NT2/D1 (cell line): ENCODE measurements at regions not wholly inside any gene's neighbourhood (a gene's known extent, or its start where the extent isn't known, plus 50 kb on each side); places are given as distances from the start of the nearest gene placed in this dataset.

ENCODE experiments used
- DNase-seq: peaks from one replicate; pipeline ENCODE4 v3.0.0-alpha.2; 2011; ENCODE audit warnings: low read depth, low spot score
- H3K27me3 ChIP-seq: 2 replicates; pipeline ENCODE4 v1.6.0; 2011; ENCODE audit warnings: mild to moderate bottlenecking; ENCODE audit not compliant: insufficient read length, insufficient read depth
- H3K36me3 ChIP-seq: 2 replicates; pipeline ENCODE4 v1.6.1; 2011; ENCODE audit warnings: mild to moderate bottlenecking, low read length, mixed read lengths; ENCODE audit not compliant: insufficient read depth, insufficient read length
- H3K4me1 ChIP-seq: 2 replicates; pipeline ENCODE4 v1.5.1; 2011; ENCODE audit not compliant: insufficient read depth, insufficient read length
- H3K4me3 ChIP-seq: 2 replicates; pipeline ENCODE4 v1.5.1; 2011; ENCODE audit warnings: low read depth; ENCODE audit not compliant: insufficient read length
- H3K9ac ChIP-seq: 2 replicates; pipeline ENCODE4 v1.6.0; 2011; ENCODE audit warnings: low read depth; ENCODE audit not compliant: insufficient read length
- H3K9me3 ChIP-seq: 2 replicates; pipeline ENCODE4 v1.5.1; 2011; ENCODE audit warnings: mild to moderate bottlenecking, low read length; ENCODE audit not compliant: insufficient read depth
- SUZ12 ChIP-seq: IDR thresholded peaks from 2 replicates; pipeline ENCODE4 v1.6.1; 2011; ENCODE audit not compliant: insufficient read length, insufficient read depth; ENCODE audit errors: extremely low read depth
- YY1 ChIP-seq: IDR thresholded peaks from 2 replicates; pipeline ENCODE4 v1.6.1; 2011; ENCODE audit not compliant: insufficient read length, insufficient read depth
- ZNF274 ChIP-seq: IDR thresholded peaks from 2 replicates; pipeline ENCODE4 v1.6.1; 2011; ENCODE audit warnings: mild to moderate bottlenecking, low read depth, low read length

- no peaks in the 10 kb centered on the region for H3K9me3 ChIP-seq
- H3K9ac ChIP-seq: no peak overlapping the region
- H3K36me3 ChIP-seq: no peaks in the 10 kb centered on the region
- TF ChIP-seq YY1 (no peak), ZNF274 (no peak), SUZ12 (no peak)
- no peak overlapping the region for H3K4me3 ChIP-seq
- no peaks in the 10 kb centered on the region for H3K4me1 ChIP-seq
- no peaks in the 10 kb centered on the region for H3K27me3 ChIP-seq
- DNase-seq: no peak
Observed at GRCh38 chr4:45668128-45668527, 455.7 kb downstream of the GABRG1 start.

DNA sequence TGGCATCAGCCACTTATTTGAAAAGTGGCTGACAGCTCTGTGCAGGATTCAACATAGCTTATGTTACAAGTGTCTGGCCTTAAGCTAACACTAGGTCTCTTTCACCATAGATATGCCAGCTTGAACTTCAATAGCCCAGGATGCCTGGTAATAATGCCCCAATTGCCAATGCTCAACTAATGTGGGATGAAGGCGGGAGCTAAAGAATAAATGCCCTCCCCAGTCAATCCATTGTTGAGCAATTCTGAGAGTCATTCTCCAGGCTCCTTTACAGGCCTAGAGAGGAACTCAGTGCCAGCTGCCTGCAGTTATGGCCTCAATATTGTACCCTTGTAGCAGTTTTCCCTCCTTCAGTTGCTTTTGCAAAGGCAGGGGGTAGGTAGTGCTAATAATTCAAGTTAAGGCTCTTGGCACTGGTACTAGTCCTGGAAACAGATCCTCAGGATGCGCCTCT, 460.2 kb downstream of the GABRG1 start:
- TF ChIP-seq SUZ12 (no peak), ZNF274 (no peak), YY1 (no peak)
- no peak overlapping the region for H3K9ac ChIP-seq
- no peaks in the 10 kb centered on the region for H3K36me3 ChIP-seq
- DNase-seq: no peak
- H3K4me3 ChIP-seq: no peak overlapping the region
- no peaks in the 10 kb centered on the region for H3K9me3 ChIP-seq
- no peaks in the 10 kb centered on the region for H3K27me3 ChIP-seq
- H3K4me1 ChIP-seq: no peaks in the 10 kb centered on the region

DNA sequence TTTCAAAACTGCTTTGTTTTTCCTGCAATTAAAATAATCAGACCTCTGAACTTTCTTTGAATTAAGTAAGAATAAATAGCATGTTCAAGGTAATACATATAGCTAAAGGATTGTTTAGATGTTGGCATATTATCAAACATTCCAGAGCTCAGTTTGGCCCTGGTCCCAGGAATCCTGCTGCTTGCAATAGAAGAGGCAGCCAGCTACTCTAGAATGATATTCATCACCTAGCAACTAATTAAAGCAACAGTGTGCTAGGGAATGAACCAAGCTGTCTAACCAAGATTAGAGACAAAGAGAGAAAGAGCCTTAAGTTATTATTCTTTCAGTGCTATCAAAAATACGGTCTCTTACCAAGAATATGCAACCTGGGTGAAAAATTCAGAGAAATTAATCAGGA, 460.9 kb downstream of the GABRG1 start:
- Histone ChIP-seq H3K9me3 (no peaks in the 10 kb centered on the region), H3K9ac (no peak overlapping the region), H3K36me3 (no peaks in the 10 kb centered on the region), H3K4me3 (no peak overlapping the region), H3K27me3 (no peaks in the 10 kb centered on the region), H3K4me1 (no peaks in the 10 kb centered on the region)
- no peak for DNase-seq
- TF ChIP-seq YY1 (no peak), ZNF274 (no peak), SUZ12 (no peak)

DNA sequence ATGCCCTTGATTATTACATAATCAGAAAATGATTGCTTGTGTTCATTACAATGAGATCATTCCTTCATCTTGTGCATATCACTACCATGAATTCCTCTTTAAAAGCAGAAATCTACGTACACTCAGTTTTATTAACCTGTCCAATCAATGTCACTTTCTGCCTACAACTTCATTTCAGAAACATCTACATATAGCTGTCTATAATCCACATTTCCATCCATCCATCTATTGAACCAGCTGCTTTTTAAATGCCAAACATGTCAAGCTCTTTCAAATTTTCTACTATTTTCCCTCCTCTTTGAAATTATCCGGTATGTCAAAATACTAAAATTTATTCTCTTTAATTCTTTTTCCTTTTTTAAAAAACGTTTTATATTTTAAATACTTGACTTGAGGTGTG, 462.0 kb downstream of the GABRG1 start:
- Histone ChIP-seq H3K9me3 (no peaks in the 10 kb centered on the region), H3K4me3 (no peak overlapping the region), H3K9ac (no peak overlapping the region), H3K4me1 (no peaks in the 10 kb centered on the region), H3K36me3 (no peaks in the 10 kb centered on the region), H3K27me3 (no peaks in the 10 kb centered on the region)
- TF ChIP-seq SUZ12 (no peak), ZNF274 (no peak), YY1 (no peak)
- DNase-seq: no peak

GRCh38 chr4:45650545-45650944, 473.3 kb downstream of the GABRG1 start:
- DNase-seq: no peak
- TF ChIP-seq YY1 (no peak), SUZ12 (no peak)
- H3K36me3 ChIP-seq: no peaks in the 10 kb centered on the region

DNA sequence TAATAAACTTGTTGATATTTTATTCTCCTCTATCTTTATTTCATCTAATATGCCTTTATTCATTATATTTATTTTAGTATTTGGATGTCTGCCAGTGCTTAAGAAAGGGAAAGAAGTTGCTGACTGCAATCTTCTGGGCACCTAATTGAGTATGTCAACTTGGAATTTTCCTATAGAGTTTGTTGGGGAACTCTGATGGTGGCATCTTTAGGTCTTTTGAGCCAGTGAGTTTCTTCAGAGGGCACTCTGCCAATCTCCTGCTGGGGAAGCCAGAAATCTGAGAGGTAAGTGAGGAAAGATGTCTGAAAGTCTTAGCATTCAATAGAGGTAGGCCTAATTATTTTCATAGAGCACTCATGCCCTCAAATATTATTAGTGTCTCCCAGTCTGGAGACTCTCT, 475.0 kb downstream of the GABRG1 start:
- H3K27me3 ChIP-seq: no peaks in the 10 kb centered on the region
- DNase-seq: no peak
- H3K9me3 ChIP-seq: no peaks in the 10 kb centered on the region
- H3K4me3 ChIP-seq: no peak overlapping the region
- H3K4me1 ChIP-seq: no peaks in the 10 kb centered on the region
- H3K36me3 ChIP-seq: no peaks in the 10 kb centered on the region
- no peak for TF ChIP-seq YY1
- no peak for TF ChIP-seq SUZ12
- TF ChIP-seq ZNF274: no peak
- H3K9ac ChIP-seq: no peak overlapping the region

More at GRCh38 chr4:45650545-45650944, 473.3 kb downstream of the GABRG1 start:
- no peak overlapping the region for H3K4me3 ChIP-seq
- H3K27me3 ChIP-seq: no peaks in the 10 kb centered on the region
- H3K9me3 ChIP-seq: no peaks in the 10 kb centered on the region
- H3K4me1 ChIP-seq: no peaks in the 10 kb centered on the region
- no peak overlapping the region for H3K9ac ChIP-seq

DNA sequence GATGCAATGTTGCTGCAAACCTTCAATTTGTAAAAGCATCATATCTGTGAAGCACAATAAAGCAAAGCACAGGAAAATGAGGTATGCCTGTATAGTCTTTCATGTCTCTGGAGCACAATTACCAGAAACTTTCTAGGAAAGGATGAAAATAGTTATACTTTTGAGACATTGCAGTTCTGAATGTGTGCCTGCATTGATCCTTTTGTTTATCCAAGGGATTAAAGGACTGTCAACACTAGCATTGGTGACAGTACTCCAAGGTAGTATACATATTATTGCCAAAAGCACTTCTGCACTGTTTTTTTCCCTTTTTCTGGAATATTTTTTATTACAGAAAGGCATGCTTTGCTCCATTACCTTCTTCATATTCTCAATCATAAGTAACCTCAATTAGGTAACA, 476.0 kb downstream of the GABRG1 start:
- H3K9ac ChIP-seq: no peak overlapping the region
- H3K4me3 ChIP-seq: no peak overlapping the region
- TF ChIP-seq SUZ12 (no peak), YY1 (no peak), ZNF274 (no peak)
- H3K4me1 ChIP-seq: no peaks in the 10 kb centered on the region
- H3K9me3 ChIP-seq: no peaks in the 10 kb centered on the region
- no peak for DNase-seq
- H3K27me3 ChIP-seq: no peaks in the 10 kb centered on the region
- no peaks in the 10 kb centered on the region for H3K36me3 ChIP-seq

DNA sequence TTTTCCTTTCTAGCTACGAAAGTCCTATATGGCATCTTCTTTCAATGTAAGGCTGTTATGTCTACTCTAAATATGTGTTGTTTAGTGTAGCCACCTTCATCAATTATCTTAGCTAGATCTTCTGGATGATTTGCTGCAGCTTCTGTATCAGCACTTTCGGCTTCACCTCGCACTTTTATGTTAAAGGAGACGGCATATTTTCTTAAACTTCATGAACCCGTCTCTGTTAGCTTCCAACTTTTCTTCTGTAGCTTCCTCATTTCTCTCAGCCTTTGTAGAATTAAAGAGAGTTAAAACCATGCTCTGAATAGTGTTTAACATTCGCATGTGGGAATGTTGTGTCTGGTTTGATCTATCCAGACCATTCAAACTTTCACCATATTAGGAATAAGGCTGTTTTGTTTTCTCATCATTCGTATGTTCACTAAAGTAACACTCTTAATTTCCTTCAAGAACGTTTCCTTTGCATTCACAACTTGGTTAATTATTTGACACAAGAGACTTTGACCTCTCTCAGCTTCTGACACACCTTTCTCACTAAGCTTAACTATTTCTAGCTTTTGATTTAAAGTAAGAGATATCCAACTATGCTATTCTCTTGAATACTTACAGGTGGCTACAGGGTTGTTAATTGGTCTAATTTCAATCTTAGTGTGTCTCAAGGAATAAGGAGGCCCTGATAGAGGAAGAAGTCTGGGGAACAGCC, 476.8 kb downstream of the GABRG1 start:
- Histone ChIP-seq H3K9me3 (no peaks in the 10 kb centered on the region), H3K36me3 (no peaks in the 10 kb centered on the region), H3K4me1 (no peaks in the 10 kb centered on the region), H3K27me3 (no peaks in the 10 kb centered on the region), H3K4me3 (no peak overlapping the region), H3K9ac (no peak overlapping the region)
- DNase-seq: no peak
- TF ChIP-seq ZNF274 (no peak), SUZ12 (no peak), YY1 (no peak)
